Neural cell (in vitro differentiated cells): ENCODE measurements at regions not wholly inside any gene's neighbourhood (a gene's known extent, or its start where the extent isn't known, plus 50 kb on each side); places are given as distances from the start of the nearest gene placed in this dataset.

Experiments used
- H2AFZ ChIP-seq: fragments of 200-600, 300-800 bp; sonication (generic), shearing (Covaris generic); 2 replicates; pipeline ENCODE4 v1.6.0; 2014; ENCODE audit warnings: low read depth, mild to moderate bottlenecking, antibody characterized with exemption, low read length, moderate library complexity
- H3F3A ChIP-seq: fragments of 200-600 bp; shearing (Covaris generic); 2 replicates; pipeline ENCODE4 v1.6.1; 2016; ENCODE audit warnings: mild to moderate bottlenecking, moderate library complexity, mixed read lengths, antibody characterized with exemption, low read length; ENCODE audit not compliant: insufficient read depth, poor library complexity, severe bottlenecking
- H3K27ac ChIP-seq: fragments of 200-600, 300-800 bp; sonication (generic), shearing (Covaris generic); 2 replicates; pipeline ENCODE4 v1.5.1; 2014; ENCODE audit warnings: mild to moderate bottlenecking, low read length, moderate library complexity
- H3K27me3 ChIP-seq: fragments of 300-800, 200-600 bp; sonication (generic), shearing (Covaris generic); 2 replicates; pipeline ENCODE4 v1.6.0; 2014; ENCODE audit warnings: mild to moderate bottlenecking, low read depth, low read length, moderate library complexity; ENCODE audit not compliant: insufficient read depth
- H3K36me3 ChIP-seq: fragments of 300-800, 200-600 bp; sonication (generic), shearing (Covaris generic); 2 replicates; pipeline ENCODE4 v1.5.1; 2014; ENCODE audit warnings: mild to moderate bottlenecking, antibody characterized with exemption, low read length, moderate library complexity; ENCODE audit not compliant: insufficient read depth
- H3K4me2 ChIP-seq: fragments of 300-800, 200-600 bp; sonication (generic), shearing (Covaris generic); 2 replicates; pipeline ENCODE4 v1.6.0; 2014; ENCODE audit warnings: mild to moderate bottlenecking, low read length
- H3K4me3 ChIP-seq: fragments of 300-800, 200-600 bp; sonication (generic), shearing (Covaris generic); 2 replicates; pipeline ENCODE4 v1.5.1; 2014; ENCODE audit warnings: mild to moderate bottlenecking, low read length, moderate library complexity
- H3K79me2 ChIP-seq: fragments of 200-600 bp; shearing (Covaris generic); replicated peaks from 2 replicates; pipeline ENCODE4 v1.6.0; 2014; ENCODE audit warnings: mild to moderate bottlenecking, low read length, moderate library complexity; ENCODE audit not compliant: insufficient read depth
- H3K9ac ChIP-seq: fragments of 300-800, 200-600 bp; sonication (generic), shearing (Covaris generic); 2 replicates; pipeline ENCODE4 v1.6.1; 2016; ENCODE audit warnings: mild to moderate bottlenecking, low read length, mixed read lengths
- H3K9me2 ChIP-seq: fragments of 200-600 bp; shearing (Covaris generic); 2 replicates; pipeline ENCODE4 v1.6.1; 2016; ENCODE audit warnings: mild to moderate bottlenecking, low read length, mixed read lengths; ENCODE audit not compliant: insufficient read depth
- H3K9me3 ChIP-seq: fragments of 200-600, 300-800 bp; sonication (generic), shearing (Covaris generic); 2 replicates; pipeline ENCODE4 v1.6.1; 2016; ENCODE audit warnings: mild to moderate bottlenecking, mixed run types, low read length, moderate library complexity, mixed read lengths
- H4K20me1 ChIP-seq: fragments of 200-600 bp; shearing (Covaris generic); 2 replicates; pipeline ENCODE4 v1.6.1; 2016; ENCODE audit warnings: mild to moderate bottlenecking, mixed run types; ENCODE audit not compliant: insufficient read depth
- CTCF ChIP-seq: fragments of 450-650 bp; IDR thresholded peaks from 2 replicates; pipeline ENCODE4 v1.5.1; 2014; ENCODE audit warnings: antibody characterized with exemption, mild to moderate bottlenecking, moderate library complexity; ENCODE audit not compliant: poor library complexity, severe bottlenecking
- EP300 ChIP-seq: fragments of 450-650 bp; conservative IDR thresholded peaks from 2 replicates; pipeline ENCODE4 v1.6.1; 2014; ENCODE audit warnings: antibody characterized with exemption, mild to moderate bottlenecking, moderate library complexity; ENCODE audit not compliant: poor library complexity, severe bottlenecking
- EZH2 ChIP-seq: fragments of 200-600, 300-800 bp; shearing (Covaris generic), sonication (generic); IDR thresholded peaks from 2 replicates; pipeline ENCODE4 v1.6.1; 2014; ENCODE audit warnings: antibody characterized with exemption, low read length, borderline replicate concordance, mild to moderate bottlenecking; ENCODE audit not compliant: insufficient read depth, poor library complexity, severe bottlenecking
- MXI1 ChIP-seq: fragments of 450-650 bp; conservative IDR thresholded peaks from 2 replicates; pipeline ENCODE4 v1.6.1; 2014; ENCODE audit warnings: antibody characterized with exemption, mild to moderate bottlenecking; ENCODE audit not compliant: poor library complexity, severe bottlenecking
- POLR2AphosphoS5 ChIP-seq: IDR thresholded peaks from 2 replicates; pipeline ENCODE4 v1.6.1; 2012
- RAD21 ChIP-seq: fragments of 450-650 bp; conservative IDR thresholded peaks from 2 replicates; pipeline ENCODE4 v1.6.1; 2014; ENCODE audit warnings: antibody characterized with exemption, mild to moderate bottlenecking, moderate library complexity
- REST ChIP-seq: IDR thresholded peaks from 2 replicates; pipeline ENCODE4 v1.6.1; 2012; ENCODE audit warnings: borderline replicate concordance
- SMC3 ChIP-seq: fragments of 450-650 bp; conservative IDR thresholded peaks from 2 replicates; pipeline ENCODE4 v1.6.1; 2014; ENCODE audit warnings: antibody characterized with exemption, mild to moderate bottlenecking, moderate library complexity; ENCODE audit not compliant: poor library complexity
- TAF1 ChIP-seq: IDR thresholded peaks from 2 replicates; pipeline ENCODE4 v1.6.1; 2012; ENCODE audit warnings: low read depth

- H3F3A ChIP-seq, result no peaks in the 10 kb centered on the region
- H3K4me2 ChIP-seq, result no peak overlapping the region
- H3K9me3 ChIP-seq, result no peaks in the 10 kb centered on the region
- no peaks in the 10 kb centered on the region for H3K27me3 ChIP-seq
- no peak overlapping the region for H2AFZ ChIP-seq
- H3K9me2 ChIP-seq, result no peaks in the 10 kb centered on the region
- H3K36me3 ChIP-seq, result no peaks in the 10 kb centered on the region
- no peak overlapping the region for H3K27ac ChIP-seq
- no peak overlapping the region for H3K4me3 ChIP-seq
- H3K79me2 ChIP-seq, result no peaks in the 10 kb centered on the region
- TF ChIP-seq REST (no peak), SMC3 (no peak), EZH2 (no peak), EP300 (no peak), CTCF (no peak), POLR2AphosphoS5 (no peak), TAF1 (no peak), MXI1 (no peak), RAD21 (no peak)
- H3K9ac ChIP-seq, result no peak overlapping the region
- no peaks in the 10 kb centered on the region for H4K20me1 ChIP-seq
Observed at GRCh38 chr22:22349455-22349836, 104.9 kb downstream of the VPREB1 start.

GRCh38 chr22:22351366-22351765 is 106.8 kb downstream of the VPREB1 start:
- H3K27ac ChIP-seq, result no peak overlapping the region
- no peak overlapping the region for H3K4me2 ChIP-seq
- no peaks in the 10 kb centered on the region for H4K20me1 ChIP-seq
- H3K79me2 ChIP-seq, result no peaks in the 10 kb centered on the region
- TF ChIP-seq POLR2AphosphoS5, result no peak
- TF ChIP-seq CTCF, result no peak
- TF ChIP-seq SMC3, result no peak
- no peak for TF ChIP-seq EZH2
- TF ChIP-seq RAD21, result no peak
- no peak for TF ChIP-seq TAF1
- no peak for TF ChIP-seq EP300
- no peak for TF ChIP-seq MXI1
- no peak for TF ChIP-seq REST
- H3K9me3 ChIP-seq, result no peaks in the 10 kb centered on the region
- no peak overlapping the region for H3K9ac ChIP-seq
- H3K4me3 ChIP-seq, result no peak overlapping the region
- H2AFZ ChIP-seq, result no peak overlapping the region
- H3K36me3 ChIP-seq, result no peaks in the 10 kb centered on the region
- peaks cover 3% of the 10 kb centered on the region for H3K27me3 ChIP-seq
- H3F3A ChIP-seq, result no peaks in the 10 kb centered on the region
- H3K9me2 ChIP-seq, result no peaks in the 10 kb centered on the region
